ENCODE measurements at regions not wholly inside any gene's neighbourhood (a gene's known extent, or its start where the extent isn't known, plus 50 kb on each side); places are given as distances from the start of the nearest gene placed in this dataset.
A peak's percentile ranks its signal among the peaks of the same experiment; 100 is the strongest.

- Histone ChIP-seq H2AFZ (ENCODE audit: low read length) (no peak overlapping the region), H3K4me2 (ENCODE audit: low read depth, low read length, poor library complexity, severe bottlenecking) (peak overlapping the region; percentile 80), H3K36me3 (ENCODE audit: insufficient read depth, low read length) (no peaks in the 10 kb centered on the region), H3K4me1 (ENCODE audit: low read length) (peaks cover 65% of the 10 kb centered on the region), H3K9me2 (replicated peaks; ENCODE audit: insufficient read depth, low read length) (no peaks in the 10 kb centered on the region), H3K9me3 (ENCODE audit: low read length) (peaks cover 5% of the 10 kb centered on the region), H3K27me3 (ENCODE audit: low read length) (no peaks in the 10 kb centered on the region), H3K27ac (ENCODE audit: low read length) (peak overlapping the region; percentile 96), H3K4me3 (ENCODE audit: low read length) (no peak overlapping the region), H3K79me2 (ENCODE audit: low read length) (no peaks in the 10 kb centered on the region), H4K20me1 (ENCODE audit: insufficient read depth, low read depth, low read length) (no peaks in the 10 kb centered on the region), H3K9ac (ENCODE audit: low read length) (peak overlapping the region; percentile 6; the same call in 1 of the 2 replicates)
- DNase-seq: no peak
Observed at GRCh38 chr3:194738254-194739093, 52.8 kb downstream of the FAM43A start.

GRCh38 chr3:194739498-194740284 is 54.0 kb downstream of the FAM43A start:
- DNase-seq: no peak
- Histone ChIP-seq H3K4me2 (ENCODE audit: low read depth, low read length, poor library complexity, severe bottlenecking) (no peak overlapping the region), H3K9me2 (replicated peaks; ENCODE audit: insufficient read depth, low read length) (no peaks in the 10 kb centered on the region), H3K9ac (ENCODE audit: low read length) (no peak overlapping the region), H3K9me3 (ENCODE audit: low read length) (peaks cover 5% of the 10 kb centered on the region), H4K20me1 (ENCODE audit: insufficient read depth, low read depth, low read length) (no peaks in the 10 kb centered on the region), H3K36me3 (ENCODE audit: insufficient read depth, low read length) (no peaks in the 10 kb centered on the region), H3K79me2 (ENCODE audit: low read length) (no peaks in the 10 kb centered on the region), H3K27me3 (ENCODE audit: low read length) (no peaks in the 10 kb centered on the region), H2AFZ (ENCODE audit: low read length) (no peak overlapping the region), H3K4me1 (ENCODE audit: low read length) (peaks cover 61% of the 10 kb centered on the region), H3K4me3 (ENCODE audit: low read length) (no peak overlapping the region), H3K27ac (ENCODE audit: low read length) (no peak overlapping the region)

- Histone ChIP-seq H3K27me3 (ENCODE audit: low read length) (no peaks in the 10 kb centered on the region), H3K4me3 (ENCODE audit: low read length) (no peak overlapping the region), H3K9ac (ENCODE audit: low read length) (no peak overlapping the region), H3K4me2 (ENCODE audit: low read depth, low read length, poor library complexity, severe bottlenecking) (no peak overlapping the region), H3K4me1 (ENCODE audit: low read length) (peaks cover 66% of the 10 kb centered on the region), H2AFZ (ENCODE audit: low read length) (no peak overlapping the region), H3K36me3 (ENCODE audit: insufficient read depth, low read length) (no peaks in the 10 kb centered on the region), H3K9me3 (ENCODE audit: low read length) (no peaks in the 10 kb centered on the region), H3K9me2 (replicated peaks; ENCODE audit: insufficient read depth, low read length) (no peaks in the 10 kb centered on the region), H4K20me1 (ENCODE audit: insufficient read depth, low read depth, low read length) (no peaks in the 10 kb centered on the region), H3K79me2 (ENCODE audit: low read length) (no peaks in the 10 kb centered on the region), H3K27ac (ENCODE audit: low read length) (no peak overlapping the region)
- no peak for DNase-seq
Observed at GRCh38 chr3:194740859-194741491, 55.3 kb downstream of the FAM43A start.

DNA sequence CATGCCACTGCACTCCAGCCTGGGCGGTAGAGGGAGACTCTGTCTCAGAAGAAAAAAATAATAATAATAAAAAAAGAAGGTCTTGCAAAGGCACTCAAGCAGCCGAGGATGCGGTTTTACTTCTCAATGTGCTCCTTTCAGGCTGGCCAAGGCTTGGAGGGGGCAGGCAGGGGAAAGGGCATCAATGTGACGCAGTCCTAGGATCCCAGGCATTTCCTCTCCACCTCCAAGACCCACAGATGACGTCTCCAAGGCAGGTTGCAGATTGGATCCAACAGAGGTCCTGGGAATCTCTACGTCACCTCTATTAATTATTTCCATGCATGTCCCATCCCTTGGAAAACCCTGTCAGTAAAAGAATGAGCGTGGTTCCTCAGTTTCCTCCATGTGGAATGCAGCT is 56.2 kb downstream of the FAM43A start:
- Histone ChIP-seq H3K9me3 (ENCODE audit: low read length) (no peaks in the 10 kb centered on the region), H3K9me2 (replicated peaks; ENCODE audit: insufficient read depth, low read length) (no peaks in the 10 kb centered on the region), H3K27ac (ENCODE audit: low read length) (no peak overlapping the region), H3K79me2 (ENCODE audit: low read length) (no peaks in the 10 kb centered on the region), H3K4me2 (ENCODE audit: low read depth, low read length, poor library complexity, severe bottlenecking) (no peak overlapping the region), H3K27me3 (ENCODE audit: low read length) (no peaks in the 10 kb centered on the region), H3K36me3 (ENCODE audit: insufficient read depth, low read length) (no peaks in the 10 kb centered on the region), H2AFZ (ENCODE audit: low read length) (no peak overlapping the region), H3K4me3 (ENCODE audit: low read length) (no peak overlapping the region), H3K9ac (ENCODE audit: low read length) (no peak overlapping the region), H3K4me1 (ENCODE audit: low read length) (peaks cover 59% of the 10 kb centered on the region), H4K20me1 (ENCODE audit: insufficient read depth, low read depth, low read length) (no peaks in the 10 kb centered on the region)
- DNase-seq: no peak

DNA sequence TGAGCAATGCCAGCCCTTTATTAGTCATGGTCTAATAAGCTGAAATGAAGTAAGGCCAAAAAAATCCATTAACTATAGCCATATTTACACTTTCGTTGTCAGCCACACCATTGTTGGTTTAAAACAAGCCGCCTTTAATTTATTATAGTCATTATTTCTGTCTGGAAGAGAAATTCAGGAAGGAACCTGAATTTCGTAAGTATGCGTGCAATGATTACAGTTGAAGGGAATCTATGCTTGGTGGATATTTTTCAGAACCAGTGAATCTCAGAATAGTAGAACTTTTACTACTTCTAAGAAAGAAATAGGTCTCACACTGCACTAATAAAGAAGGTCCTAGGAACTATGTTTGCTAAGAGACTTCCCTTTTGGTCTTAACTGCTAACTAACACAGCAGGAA is 59.1 kb downstream of the FAM43A start:
- no peaks in the 10 kb centered on the region for H3K36me3 ChIP-seq (ENCODE audit: insufficient read depth, low read length)
- no peak overlapping the region for H3K4me3 ChIP-seq (ENCODE audit: low read length)
- peaks cover 31% of the 10 kb centered on the region for H3K4me1 ChIP-seq (ENCODE audit: low read length)
- no peak for DNase-seq
- H3K9me2 ChIP-seq (replicated peaks; ENCODE audit: insufficient read depth, low read length): no peaks in the 10 kb centered on the region
- H3K9me3 ChIP-seq (ENCODE audit: low read length): no peaks in the 10 kb centered on the region
- H2AFZ ChIP-seq (ENCODE audit: low read length): no peak overlapping the region
- H3K79me2 ChIP-seq (ENCODE audit: low read length): no peaks in the 10 kb centered on the region
- H3K27ac ChIP-seq (ENCODE audit: low read length): no peak overlapping the region
- no peak overlapping the region for H3K9ac ChIP-seq (ENCODE audit: low read length)
- no peaks in the 10 kb centered on the region for H3K27me3 ChIP-seq (ENCODE audit: low read length)
- H3K4me2 ChIP-seq (ENCODE audit: low read depth, low read length, poor library complexity, severe bottlenecking): peak overlapping the region; percentile 30
- no peaks in the 10 kb centered on the region for H4K20me1 ChIP-seq (ENCODE audit: insufficient read depth, low read depth, low read length)

DNA sequence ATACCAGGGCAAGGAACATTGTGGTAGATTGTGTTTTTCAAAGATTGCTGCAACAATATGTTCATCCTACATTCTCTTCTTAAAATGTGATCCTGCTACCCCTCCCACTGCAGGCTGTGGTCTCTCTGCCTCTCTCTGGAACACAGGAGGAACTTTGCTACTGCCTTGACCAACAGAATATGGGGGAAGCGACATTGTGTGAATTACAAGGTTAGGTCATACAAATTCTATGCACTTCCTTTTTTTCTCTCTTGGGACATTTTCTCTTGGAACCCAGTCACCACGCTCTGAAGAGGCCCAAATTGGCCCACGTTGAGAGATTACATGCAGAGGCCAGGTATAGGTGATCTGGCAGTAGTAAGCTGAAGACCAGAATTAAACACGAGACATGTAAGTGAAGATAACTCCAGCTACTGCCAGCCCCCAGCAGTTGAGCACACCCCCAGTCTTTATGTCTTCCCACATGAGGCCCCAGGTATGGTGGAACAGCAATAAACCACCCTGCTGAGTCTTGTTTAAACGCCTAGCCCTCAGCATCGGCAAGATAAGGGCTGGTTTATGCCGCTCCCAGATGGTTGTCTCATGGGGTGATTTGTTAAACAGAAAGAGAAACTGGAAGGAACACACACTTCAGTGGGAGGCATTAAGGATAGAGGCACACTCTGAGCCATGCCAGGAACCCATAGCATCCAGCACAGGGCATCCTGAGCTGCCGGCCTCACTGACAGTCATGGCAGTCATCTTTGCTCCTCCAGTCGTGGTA is 59.9 kb downstream of the FAM43A start:
- peak overlapping the region; percentile 46; the same call in 1 of the 2 replicates for H2AFZ ChIP-seq (ENCODE audit: low read length)
- H3K4me3 ChIP-seq (ENCODE audit: low read length): no peak overlapping the region; the same call in 1 of the 2 replicates
- no peaks in the 10 kb centered on the region for H3K9me3 ChIP-seq (ENCODE audit: low read length)
- no peaks in the 10 kb centered on the region for H3K9me2 ChIP-seq (replicated peaks; ENCODE audit: insufficient read depth, low read length)
- peak; percentile 73 for DNase-seq
- no peak overlapping the region for H3K9ac ChIP-seq (ENCODE audit: low read length)
- peaks cover 27% of the 10 kb centered on the region for H3K4me1 ChIP-seq (ENCODE audit: low read length)
- no peaks in the 10 kb centered on the region for H4K20me1 ChIP-seq (ENCODE audit: insufficient read depth, low read depth, low read length)
- H3K27ac ChIP-seq (ENCODE audit: low read length): no peak overlapping the region
- H3K4me2 ChIP-seq (ENCODE audit: low read depth, low read length, poor library complexity, severe bottlenecking): peak overlapping the region; percentile 30
- no peaks in the 10 kb centered on the region for H3K79me2 ChIP-seq (ENCODE audit: low read length)
- H3K27me3 ChIP-seq (ENCODE audit: low read length): no peaks in the 10 kb centered on the region
- no peaks in the 10 kb centered on the region for H3K36me3 ChIP-seq (ENCODE audit: insufficient read depth, low read length)

GRCh38 chr3:194748225-194748624 is 62.5 kb downstream of the FAM43A start:
- H3K9me3 ChIP-seq (ENCODE audit: low read length): no peaks in the 10 kb centered on the region
- H3K4me2 ChIP-seq (ENCODE audit: low read depth, low read length, poor library complexity, severe bottlenecking): no peak overlapping the region
- no peak overlapping the region for H3K9ac ChIP-seq (ENCODE audit: low read length)

More at GRCh38 chr3:194748225-194748624, 62.5 kb downstream of the FAM43A start:
- Histone ChIP-seq H3K36me3 (ENCODE audit: insufficient read depth, low read length) (no peaks in the 10 kb centered on the region), H3K79me2 (ENCODE audit: low read length) (no peaks in the 10 kb centered on the region), H3K27ac (ENCODE audit: low read length) (no peak overlapping the region), H3K27me3 (ENCODE audit: low read length) (no peaks in the 10 kb centered on the region), H3K9me2 (replicated peaks; ENCODE audit: insufficient read depth, low read length) (no peaks in the 10 kb centered on the region), H3K4me1 (ENCODE audit: low read length) (peaks cover 19% of the 10 kb centered on the region), H3K4me3 (ENCODE audit: low read length) (no peak overlapping the region), H2AFZ (ENCODE audit: low read length) (no peak overlapping the region), H4K20me1 (ENCODE audit: insufficient read depth, low read depth, low read length) (no peaks in the 10 kb centered on the region)
- DNase-seq: no peak
